GM21619 (cell line): ENCODE measurements at regions not wholly inside any gene's neighbourhood (a gene's known extent, or its start where the extent isn't known, plus 50 kb on each side); places are given as distances from the start of the nearest gene placed in this dataset.

Source experiments
- ATAC-seq: cut with Tn5 transposase; IDR thresholded peaks from one replicate; pipeline ENCODE4 v1.9.1; 2021; ENCODE audit not compliant: unreplicated experiment

DNA sequence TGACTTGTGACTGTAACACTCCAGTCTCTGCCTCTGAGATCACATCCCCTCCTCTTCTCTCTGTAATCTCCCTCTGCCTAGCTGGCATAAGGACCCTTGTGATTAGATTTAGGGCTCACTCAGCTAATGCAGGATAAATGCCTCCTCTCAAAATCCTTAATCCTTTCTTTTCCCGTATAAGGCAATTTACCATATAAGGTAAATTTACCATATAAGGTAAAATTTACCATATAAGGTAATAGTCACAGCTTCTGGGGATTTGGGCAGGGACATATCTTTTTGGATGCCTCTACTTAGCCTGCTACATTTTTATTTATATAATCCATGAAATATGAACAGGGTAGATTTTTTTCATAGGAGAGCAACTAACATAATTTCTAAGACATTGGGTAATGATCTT, 318.0 kb upstream of the PUM3 start:
- ATAC-seq, result no peak

DNA sequence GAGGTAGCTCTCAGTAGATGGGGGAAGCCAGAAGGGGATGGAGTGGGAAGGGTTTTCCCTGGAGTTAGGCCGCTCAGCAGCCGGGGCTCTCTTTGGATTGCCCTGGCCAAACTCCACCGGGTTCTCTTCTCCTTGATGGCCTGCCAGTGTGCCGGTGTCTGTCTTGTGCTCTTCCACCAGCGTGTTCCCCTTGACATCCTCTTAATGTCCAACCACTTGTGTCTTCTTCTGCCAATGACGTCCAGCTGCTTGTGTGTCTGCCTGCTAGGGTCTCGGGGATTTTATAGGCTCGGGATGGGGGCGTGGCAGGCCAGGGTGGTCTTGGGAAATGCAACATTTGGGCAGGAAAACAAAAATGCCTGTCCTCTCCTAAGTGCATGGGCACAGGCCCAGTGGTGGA, 313.1 kb upstream of the PUM3 start:
- no peak for ATAC-seq

DNA sequence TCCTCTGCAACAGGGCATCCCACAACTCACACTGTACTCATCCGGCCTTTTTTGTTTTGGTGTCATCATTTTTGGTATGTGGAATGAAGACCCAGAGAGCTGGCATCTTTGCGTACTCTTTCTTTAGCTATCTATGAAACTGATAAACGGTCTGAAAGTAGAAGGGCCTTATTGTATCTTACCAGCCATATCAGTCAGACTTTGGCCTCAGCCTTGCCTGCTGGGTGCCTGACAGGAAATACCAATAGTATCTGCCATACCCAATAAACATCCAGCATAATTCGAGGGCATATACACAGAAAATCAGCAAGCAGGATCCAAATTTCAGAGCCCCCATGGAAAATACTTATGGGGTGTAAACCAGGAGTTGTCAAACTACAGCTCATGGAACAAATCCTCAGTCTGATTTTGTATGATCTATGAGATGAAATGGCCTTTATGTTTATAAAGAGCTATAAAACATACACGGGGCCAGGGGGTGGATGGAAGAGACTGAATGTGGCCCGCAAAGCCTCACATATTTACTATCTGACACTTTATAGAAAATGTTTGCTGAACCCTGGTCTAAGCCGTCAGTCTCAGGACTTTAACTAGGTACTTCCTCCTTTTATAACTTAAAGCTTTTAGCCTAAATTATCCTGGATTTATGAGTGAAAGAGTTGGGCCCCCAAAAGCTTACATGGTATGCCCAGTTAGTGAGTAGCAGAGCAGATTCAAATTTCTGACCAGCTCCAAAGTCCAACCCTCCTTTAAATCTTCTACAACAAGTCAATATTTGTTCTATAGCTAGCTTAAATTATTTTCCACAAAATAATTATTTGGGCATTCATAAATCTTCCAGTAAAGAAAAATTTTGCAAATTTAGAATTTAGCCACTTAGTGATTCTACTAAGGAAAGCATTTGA, 308.0 kb upstream of the PUM3 start:
- no peak for ATAC-seq

DNA sequence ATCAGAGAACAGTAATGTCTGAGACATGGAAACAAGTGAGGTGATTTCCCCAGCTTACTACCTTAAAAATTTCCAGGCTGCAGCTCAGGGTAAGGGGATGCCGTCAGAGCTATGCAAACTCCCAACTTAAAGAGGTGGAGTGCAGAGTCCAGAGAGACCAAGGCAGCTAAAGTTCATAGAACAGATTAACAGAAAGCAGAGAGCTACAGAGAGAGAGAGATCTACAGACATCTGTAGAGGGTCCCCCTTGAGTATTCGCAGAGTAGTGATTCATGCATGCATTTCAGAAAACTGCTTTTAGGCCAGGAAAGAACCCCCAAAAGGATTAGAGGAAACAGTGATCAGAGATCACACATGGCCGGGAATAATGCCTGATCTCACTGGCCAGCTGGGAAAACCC, 306.2 kb upstream of the PUM3 start:
- ATAC-seq, result no peak

DNA sequence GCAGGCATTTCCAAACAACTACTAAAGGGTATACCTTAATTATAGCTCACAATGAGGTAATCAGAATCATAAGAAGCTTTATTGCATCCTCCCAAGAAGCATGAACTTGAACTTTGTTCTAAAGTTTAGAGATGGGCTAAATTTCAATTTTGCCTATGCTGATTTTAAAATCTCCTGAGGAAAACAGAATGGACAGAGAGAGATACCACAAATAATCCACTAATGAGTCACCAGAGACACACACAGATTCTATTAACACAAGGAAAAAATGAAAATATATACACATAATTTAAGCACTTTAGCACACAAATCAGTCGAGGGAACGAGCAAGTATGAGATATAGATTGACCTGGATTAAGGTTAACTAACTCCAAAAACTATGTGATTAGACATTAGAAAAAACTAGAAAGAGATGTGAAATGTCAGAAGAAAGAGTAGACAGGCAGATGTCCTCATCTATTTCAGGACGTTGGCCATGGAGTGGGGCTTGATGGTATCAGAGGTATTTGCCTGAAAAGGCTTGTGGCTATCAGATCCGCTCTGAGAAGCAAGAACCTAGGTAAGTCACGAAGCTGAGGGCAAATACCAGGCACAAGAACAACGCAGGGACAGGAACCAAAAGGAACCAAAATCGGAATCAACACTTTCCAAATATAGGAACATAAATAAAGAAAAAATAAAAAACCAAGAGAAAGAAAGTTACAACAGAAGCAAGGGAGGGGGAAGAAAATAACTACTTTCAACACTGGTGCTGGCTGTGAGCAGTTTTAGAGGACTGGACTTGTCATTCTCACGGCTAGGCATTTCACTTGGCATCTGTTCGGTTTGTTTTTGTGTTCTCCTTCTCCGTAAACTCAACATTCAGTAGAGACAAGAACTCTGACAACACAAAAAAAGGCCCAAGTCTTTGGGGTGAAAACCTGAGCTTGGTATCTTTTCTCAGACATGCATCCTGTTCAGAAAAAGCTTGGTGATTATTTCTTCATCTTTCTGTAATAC, 294.6 kb upstream of the PUM3 start:
- no peak for ATAC-seq

DNA sequence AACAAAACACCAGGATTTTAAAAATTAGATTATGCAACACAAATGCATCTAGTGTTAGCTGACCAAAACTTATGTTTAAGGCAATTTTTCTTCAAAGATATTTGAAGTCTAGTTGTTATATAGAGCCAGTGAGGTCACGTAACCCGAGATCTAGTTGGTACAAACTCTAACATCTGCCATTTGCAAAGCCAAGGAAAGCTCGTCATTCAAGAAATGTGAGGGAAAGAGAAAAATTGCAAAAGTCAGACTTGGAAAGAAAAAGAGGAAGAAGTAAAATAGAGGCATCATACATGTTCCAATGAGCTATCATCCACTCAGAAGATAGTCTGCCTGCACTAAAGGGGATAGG, 293.4 kb upstream of the PUM3 start:
- ATAC-seq, result no peak

DNA sequence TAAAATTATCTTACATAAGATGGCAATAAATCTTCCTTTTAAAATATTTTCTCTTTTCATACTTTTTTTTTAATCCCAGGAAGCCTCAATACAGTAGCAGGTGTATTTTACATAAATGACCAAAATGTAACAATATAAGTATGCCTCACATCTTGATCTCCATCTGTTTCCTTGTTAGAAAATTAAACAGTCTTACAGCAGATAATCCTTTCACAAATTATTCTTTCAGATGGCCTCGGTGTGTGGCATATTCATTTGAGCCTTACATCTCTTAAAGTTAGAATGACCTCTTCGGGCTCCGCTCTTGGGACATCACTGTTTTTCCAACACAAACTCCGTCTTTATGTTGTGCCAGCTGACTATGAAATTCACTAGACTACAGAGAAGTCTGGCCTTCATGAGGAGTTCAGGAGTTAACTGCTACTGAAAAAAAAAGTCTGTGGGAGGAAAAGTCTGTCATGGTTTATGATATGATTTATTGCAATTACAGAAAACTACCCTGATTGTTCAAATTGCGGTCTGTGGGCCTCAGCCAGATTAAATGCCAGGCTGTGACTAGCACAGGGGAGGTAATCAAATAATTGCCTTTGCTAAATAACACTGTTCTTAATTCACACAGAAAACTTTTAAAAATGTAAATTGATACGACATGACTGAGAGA, 292.9 kb upstream of the PUM3 start:
- no peak for ATAC-seq

DNA sequence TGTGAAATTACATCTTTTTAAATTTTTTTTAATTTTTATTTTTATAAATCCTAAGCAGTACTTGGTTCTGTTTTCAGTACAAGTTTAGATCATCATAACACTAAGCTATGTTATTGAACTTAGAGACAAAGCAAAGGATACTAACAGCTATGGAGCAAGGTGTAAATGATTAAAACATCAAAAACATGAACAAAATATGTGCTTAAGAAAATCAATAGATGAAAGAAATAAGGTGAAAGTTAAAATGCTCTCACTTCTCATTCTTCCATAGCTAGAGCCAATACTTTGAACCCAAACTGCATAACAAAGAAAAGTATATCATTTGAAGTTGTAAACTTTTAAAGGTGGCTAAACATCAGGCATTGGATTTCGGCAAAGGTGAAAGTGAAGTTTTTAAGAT, 292.3 kb upstream of the PUM3 start:
- no peak for ATAC-seq

DNA sequence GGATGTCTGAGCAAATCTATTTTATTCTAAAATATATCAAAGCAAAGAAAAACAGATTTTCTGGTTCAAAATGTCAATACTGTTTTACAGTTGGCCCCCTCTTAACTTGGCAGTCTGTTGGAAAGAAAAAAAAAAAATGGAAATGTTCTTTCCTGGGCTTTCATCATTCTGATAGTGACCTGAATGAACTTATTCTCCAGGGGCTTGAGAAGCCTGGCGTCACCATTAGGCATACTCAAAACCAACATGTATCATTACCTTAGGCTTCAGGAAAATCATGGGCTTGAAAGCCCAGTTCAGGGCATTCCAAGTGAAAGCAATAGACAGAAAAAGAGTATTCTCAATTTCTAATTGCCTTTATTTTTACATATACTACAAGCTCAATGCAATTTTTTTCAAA, 283.7 kb upstream of the PUM3 start:
- ATAC-seq, result no peak

DNA sequence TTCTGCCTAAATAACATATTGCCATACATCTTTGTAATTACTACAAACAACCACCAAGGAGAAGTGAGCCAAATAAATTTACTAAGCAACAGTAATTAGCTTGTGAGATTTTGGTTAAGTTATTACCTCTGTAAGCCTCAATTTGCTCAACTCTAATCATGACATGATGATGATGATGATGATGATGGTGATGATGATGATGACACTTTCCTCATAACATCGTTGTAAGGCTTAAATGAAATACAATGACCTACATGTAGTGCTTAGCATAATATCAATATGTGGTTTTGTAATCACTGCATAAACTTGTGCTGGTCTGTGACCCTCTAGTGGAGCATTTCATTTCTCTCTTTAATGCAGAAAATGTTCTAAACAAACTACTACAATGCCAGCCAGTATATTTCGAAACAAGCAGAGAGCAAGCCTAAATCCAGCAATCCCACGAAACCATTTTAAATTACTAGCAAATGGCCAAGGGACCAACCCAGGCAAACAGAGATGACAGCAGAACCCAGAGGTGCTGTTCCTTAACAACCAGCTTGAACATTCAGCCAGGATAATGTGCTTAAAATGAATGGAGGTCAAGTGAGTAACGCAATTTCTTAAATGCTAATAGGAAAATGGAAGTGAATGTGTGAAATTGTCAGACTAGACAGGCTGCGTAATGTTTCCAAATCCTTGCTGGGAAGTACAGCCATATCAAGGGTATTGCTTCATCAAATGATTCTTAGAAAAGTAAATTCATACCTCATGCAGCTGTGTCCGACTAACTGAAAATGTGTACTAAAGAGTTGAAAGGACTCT, 281.9 kb upstream of the PUM3 start:
- no peak for ATAC-seq

DNA sequence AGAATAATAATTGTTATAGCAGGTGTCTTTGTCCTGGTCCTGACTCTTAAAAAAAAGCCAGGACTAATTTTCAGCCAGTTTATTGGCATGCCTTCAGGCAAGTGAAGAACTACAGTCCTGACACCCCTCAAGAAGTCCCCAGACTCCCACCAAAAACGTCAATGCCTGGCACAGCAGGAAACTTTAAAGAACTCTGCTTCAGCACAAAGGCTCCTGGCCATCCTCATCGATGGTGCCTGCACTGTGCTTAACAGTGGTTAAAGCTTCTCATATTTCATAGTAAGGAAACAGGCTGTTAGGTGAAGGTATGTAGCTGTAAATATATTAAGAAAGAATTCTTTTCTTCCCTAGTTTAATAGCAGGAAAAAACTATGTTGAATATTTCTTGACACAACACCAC, 280.1 kb upstream of the PUM3 start:
- no peak for ATAC-seq

DNA sequence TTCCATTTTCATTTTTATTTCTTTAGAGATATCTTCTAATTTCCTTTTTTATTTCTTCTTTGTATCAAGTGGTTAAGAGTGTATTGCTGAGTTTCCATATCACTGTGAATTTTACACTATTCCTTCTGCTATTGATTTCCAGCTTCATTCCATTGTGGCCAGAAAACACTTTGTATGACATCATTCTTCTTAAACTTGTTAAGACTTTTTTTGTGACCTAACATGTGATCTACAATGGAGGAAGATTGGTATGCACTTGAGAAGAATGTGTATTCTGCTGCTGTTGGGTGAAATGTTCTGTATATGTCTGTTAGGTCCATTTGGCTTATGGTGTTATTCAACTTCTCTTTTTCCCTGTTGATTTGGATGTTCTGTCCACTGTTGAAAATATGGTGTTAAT, 274.2 kb upstream of the PUM3 start:
- no peak for ATAC-seq

DNA sequence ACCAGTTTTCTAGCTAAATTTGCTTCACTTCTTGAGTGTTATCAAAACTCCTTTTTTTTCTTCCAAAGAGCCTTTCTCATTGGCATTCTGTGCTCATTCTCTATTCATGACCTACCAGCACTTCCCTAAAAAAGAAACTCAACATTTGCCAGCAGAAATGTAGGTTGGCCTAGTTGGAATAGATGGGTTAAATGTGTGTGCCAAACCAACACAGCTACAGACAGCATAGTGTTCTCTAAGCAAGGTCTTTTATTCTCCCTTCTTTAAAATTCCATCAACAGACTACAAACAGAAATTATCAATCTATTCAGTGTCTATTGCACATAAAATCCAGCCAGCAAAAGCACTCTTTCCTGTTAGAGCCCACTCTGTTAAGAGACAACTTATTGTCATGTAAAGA, 255.8 kb upstream of the PUM3 start:
- no peak for ATAC-seq

DNA sequence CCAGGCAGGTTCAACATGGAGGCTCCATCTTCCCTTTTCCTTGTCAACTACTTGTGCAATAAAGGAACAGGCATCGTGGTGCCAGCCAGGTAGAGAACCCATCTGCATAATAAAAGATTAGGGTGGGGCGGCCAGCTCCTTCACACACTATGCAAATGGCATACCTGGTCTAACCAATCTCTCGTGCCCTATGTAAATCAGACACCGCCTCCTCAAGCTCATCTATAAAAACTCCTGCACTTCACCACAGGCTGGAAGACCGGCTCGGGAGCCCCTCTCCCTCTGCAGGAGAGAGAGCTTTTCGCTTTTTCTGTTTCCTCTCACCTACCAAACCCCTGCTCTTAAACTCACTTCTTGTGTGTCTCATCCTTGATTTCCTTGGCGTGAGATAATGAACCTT, 244.3 kb upstream of the PUM3 start:
- no peak for ATAC-seq

DNA sequence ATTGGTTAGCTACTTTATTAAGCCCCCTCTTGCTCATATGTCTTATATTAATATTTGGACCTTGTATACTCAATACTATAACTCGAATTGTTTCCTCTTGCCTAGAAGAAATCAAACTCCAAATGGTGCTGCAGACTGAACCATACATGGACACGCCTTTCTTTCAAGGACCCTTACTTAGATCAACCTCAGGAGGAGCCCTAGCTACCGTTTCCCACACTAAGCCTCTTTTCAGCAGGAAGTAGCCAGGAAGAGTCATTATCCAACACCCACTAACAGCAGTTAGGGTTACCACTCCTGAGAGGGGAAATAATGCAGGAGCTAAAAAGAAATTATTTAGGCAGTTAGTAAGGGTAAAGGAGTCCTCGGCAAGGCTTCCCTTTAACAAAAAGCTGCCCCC, 243.8 kb upstream of the PUM3 start:
- no peak for ATAC-seq

DNA sequence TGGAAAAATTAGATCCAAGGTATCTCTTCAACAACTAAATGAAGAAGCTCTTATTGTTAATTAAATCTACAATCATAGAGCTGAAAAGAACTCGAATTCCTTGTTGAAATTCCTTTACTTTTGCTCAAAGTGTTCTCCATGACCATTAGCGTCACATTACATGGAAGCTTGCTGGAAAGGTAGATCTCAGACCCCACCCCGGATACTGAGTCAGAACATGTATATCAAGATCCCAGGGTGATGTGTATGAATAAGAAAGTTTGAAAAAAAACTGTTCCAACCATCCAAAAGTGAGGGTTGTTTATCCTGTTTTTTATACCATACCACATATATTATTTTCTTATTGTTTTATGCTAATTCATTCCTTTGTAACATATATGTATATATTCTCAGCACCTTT, 237.1 kb upstream of the PUM3 start:
- ATAC-seq, result no peak

DNA sequence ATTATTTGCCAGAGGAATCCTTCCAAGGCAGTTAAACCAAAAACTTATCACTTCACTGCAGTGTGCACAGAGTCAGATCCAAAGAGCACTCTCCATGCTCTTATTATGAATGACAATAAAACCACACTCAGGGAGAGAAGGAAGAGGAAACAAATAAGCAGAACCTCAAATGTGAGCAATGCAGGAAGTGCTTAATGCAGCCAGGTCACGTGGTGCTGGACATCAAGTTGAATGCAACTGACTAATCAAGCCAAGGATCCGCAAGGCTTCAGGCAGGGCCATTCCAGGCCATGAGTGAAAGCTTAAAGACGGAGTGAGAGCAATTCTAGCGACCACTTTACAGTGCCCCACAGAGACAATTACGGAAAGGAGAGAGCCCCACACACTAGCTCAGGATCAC, 230.4 kb upstream of the PUM3 start:
- no peak for ATAC-seq

DNA sequence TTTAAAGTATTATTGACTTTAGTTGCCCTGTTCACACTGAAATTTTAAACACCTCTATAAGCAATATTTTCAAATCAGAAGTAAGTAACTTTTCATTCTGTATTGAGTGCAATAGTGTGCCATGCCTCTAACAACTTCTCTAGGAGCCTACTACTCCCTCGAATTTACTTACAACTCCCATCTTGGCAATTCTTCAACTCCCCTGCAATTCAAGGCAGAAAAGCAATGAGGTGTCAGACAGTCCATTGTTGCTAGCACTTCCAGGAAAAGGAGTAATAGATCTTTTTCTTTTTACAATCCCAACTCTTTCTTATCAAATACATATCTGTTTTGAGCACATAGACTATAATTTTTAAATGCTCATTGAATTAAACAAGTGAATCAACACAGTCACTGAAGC, 222.7 kb upstream of the PUM3 start:
- ATAC-seq, result no peak

DNA sequence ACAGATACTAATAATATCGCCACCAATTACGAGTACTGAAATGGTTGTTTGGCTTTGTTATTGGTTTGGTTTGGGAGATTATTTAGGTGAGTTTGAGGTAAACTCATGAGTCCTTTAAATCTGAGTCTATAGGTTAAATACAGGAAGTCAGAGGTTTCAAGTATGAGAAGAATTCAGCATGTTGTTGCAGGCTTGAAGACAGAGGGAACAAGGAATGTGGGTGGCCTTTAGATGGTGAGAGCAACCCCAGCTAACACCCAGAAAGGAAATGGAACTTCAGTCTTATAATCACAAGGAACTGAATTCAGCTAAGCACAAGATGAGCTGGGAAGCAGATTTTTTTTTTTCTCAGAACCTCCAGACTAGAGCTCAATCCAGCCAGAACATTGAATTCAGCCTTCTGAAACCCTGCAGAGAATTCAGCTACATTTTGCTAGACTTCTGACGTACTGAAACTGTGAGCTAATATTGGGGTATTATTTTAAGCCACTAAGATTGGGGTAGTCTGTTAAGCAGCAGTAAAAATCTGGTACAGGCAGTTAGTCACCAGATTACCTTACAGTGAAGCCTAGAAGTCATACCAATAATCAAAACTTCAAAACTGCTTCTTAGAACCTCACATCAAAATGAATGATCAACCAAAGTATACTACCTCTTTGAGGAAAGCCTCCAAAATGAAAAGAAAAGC, 216.0 kb upstream of the PUM3 start:
- no peak for ATAC-seq

DNA sequence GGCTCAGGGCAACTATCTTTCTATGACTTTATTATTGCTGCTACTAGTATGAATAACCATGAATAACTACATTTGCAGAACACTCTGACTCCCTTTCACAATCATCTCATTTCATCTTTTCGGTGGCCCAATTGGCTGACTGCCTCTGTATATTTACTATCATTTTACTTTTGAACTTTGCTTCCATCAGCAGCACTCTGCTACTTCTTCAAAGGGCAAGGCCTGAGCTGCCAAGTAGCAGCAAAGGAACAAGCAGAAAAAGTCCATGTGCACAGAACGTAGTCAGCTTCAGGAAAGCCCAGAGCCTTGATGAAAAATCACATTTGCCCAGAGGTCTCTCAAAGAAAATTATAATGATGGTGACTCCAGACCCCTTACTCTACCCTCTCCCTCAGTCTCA, 214.5 kb upstream of the PUM3 start:
- ATAC-seq, result no peak
